Upper lobe of left lung (tissue), 6 donors: ENCODE measurements at regions not wholly inside any gene's neighbourhood (a gene's known extent, or its start where the extent isn't known, plus 50 kb on each side); places are given as distances from the start of the nearest gene placed in this dataset.

Source experiments
- ATAC-seq, 2 donors: fragments of 200-7000 bp; cut with Tn5 transposase; one replicate each; pipeline ENCODE4 v1.9.1; 2022; ENCODE audit warnings: mild to moderate bottlenecking in 2 of 2, moderate library complexity in 2 of 2; ENCODE audit not compliant: low FRiP score in 2 of 2
- DNase-seq, 2 donors: peaks; one replicate each; pipeline ENCODE4 v3.0.0-alpha.2; 2019 to 2020
- H3K27ac ChIP-seq, 4 donors: fragments of 200-600 bp; sonication (generic); one replicate each; pipeline ENCODE4 v1.5.1; 2016 to 2019
- H3K27me3 ChIP-seq, 4 donors: fragments of 200-600 bp; sonication (generic); one replicate each; pipeline ENCODE4 v1.5.1; 2017 to 2019
- H3K36me3 ChIP-seq, 4 donors: fragments of 200-600 bp; sonication (generic); one replicate each; pipeline ENCODE4 v1.5.1; 2016 to 2019
- H3K4me1 ChIP-seq, 4 donors: fragments of 200-600 bp; sonication (generic); one replicate each; pipeline ENCODE4 v1.5.1; 2018 to 2019
- H3K4me3 ChIP-seq, 4 donors: fragments of 200-600 bp; sonication (generic); one replicate each; pipeline ENCODE4 v1.5.1; 2017 to 2019; ENCODE audit warnings: mild to moderate bottlenecking in 2 of 4, moderate library complexity in 1 of 4
- H3K9me3 ChIP-seq, 4 donors: fragments of 200-600 bp; sonication (generic); one replicate each; pipeline ENCODE4 v1.5.1; 2018 to 2019
- EP300 ChIP-seq, 4 donors: sonication (generic); formaldehyde crosslinking; IDR thresholded peaks; one replicate each; pipeline ENCODE4 v1.5.1; 2017; ENCODE audit warnings: antibody characterized with exemption in 4 of 4, control low read depth in 2 of 4
- POLR2A ChIP-seq, 4 donors: fragments of 450-650 bp; IDR thresholded peaks; one replicate each; pipeline ENCODE4 v1.5.1; 2016 to 2017; ENCODE audit warnings: antibody characterized with exemption in 4 of 4, mild to moderate bottlenecking in 2 of 4
- POLR2AphosphoS5 ChIP-seq, 2 donors: sonication (generic); formaldehyde crosslinking; IDR thresholded peaks; one replicate each; pipeline ENCODE4 v1.5.1; 2017; ENCODE audit warnings: antibody characterized with exemption in 2 of 2
- WGBS, 2 donors: methylation state at CpG; one replicate each; pipeline ENCODE4 v1.1.5; 2017 to 2018; 5-methylcytosine and 5-hydroxymethylcytosine counted together
- TF ChIP-seq, protein P1 (sequence below), 6 experiments: fragments of 450-650 bp in 4 of 6; fragments of 200-600 bp in 2 of 6; sonication (generic) in 2 of 6; IDR thresholded peaks; one replicate each; pipeline ENCODE4 v1.5.1; 2016 to 2019; ENCODE audit warnings: antibody characterized with exemption in 6 of 6
- donor health status: DM: no; HTN: no; CAD: no; lungs with moderate emphysema.
- donor health status: DM: no; HTN: yes; CAD: no; lungs with severe emphysema.

DNA sequence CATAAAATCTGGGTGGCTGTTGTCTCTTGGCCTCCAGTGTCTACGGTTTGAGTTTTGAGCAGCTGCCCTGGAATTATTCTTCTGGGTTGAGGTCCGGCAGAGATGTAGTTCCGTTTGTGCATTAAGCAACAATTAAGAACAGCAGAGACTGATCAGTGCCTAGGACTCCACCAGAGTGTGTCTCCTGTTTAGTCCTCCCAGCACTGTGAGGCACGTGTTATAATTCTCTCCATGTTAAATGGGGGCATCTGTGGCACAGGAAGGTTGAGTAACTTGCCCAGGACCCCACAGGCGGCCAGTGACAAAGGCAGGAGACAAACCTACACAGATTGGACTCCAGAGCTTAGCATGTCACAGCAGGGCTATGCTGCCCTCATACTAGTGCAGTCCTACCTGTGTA lies 225.1 kb downstream of the CBLN1 start:
- no peak for ATAC-seq
- TF ChIP-seq POLR2AphosphoS5 (IDR thresholded peaks at IDR 0.05) = no peak
- TF ChIP-seq EP300 (IDR thresholded peaks at IDR 0.05) = no peak
- no peak for TF ChIP-seq POLR2A (IDR thresholded peaks at IDR 0.05)
- TF ChIP-seq, protein P1, sequence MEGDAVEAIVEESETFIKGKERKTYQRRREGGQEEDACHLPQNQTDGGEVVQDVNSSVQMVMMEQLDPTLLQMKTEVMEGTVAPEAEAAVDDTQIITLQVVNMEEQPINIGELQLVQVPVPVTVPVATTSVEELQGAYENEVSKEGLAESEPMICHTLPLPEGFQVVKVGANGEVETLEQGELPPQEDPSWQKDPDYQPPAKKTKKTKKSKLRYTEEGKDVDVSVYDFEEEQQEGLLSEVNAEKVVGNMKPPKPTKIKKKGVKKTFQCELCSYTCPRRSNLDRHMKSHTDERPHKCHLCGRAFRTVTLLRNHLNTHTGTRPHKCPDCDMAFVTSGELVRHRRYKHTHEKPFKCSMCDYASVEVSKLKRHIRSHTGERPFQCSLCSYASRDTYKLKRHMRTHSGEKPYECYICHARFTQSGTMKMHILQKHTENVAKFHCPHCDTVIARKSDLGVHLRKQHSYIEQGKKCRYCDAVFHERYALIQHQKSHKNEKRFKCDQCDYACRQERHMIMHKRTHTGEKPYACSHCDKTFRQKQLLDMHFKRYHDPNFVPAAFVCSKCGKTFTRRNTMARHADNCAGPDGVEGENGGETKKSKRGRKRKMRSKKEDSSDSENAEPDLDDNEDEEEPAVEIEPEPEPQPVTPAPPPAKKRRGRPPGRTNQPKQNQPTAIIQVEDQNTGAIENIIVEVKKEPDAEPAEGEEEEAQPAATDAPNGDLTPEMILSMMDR (IDR thresholded peaks at IDR 0.05) = no peak
- DNase-seq = no peak
- no peaks in the 10 kb centered on the region for H3K4me1 ChIP-seq
- H3K27ac ChIP-seq = no peak overlapping the region
- H3K27me3 ChIP-seq = no peaks in the 10 kb centered on the region
- 84 to 85% methylated on average over 5 of the region's 5 CpGs for WGBS, 2 donors
- H3K9me3 ChIP-seq = no peaks in the 10 kb centered on the region
- no peaks in the 10 kb centered on the region for H3K36me3 ChIP-seq
- H3K4me3 ChIP-seq = no peak overlapping the region

DNA sequence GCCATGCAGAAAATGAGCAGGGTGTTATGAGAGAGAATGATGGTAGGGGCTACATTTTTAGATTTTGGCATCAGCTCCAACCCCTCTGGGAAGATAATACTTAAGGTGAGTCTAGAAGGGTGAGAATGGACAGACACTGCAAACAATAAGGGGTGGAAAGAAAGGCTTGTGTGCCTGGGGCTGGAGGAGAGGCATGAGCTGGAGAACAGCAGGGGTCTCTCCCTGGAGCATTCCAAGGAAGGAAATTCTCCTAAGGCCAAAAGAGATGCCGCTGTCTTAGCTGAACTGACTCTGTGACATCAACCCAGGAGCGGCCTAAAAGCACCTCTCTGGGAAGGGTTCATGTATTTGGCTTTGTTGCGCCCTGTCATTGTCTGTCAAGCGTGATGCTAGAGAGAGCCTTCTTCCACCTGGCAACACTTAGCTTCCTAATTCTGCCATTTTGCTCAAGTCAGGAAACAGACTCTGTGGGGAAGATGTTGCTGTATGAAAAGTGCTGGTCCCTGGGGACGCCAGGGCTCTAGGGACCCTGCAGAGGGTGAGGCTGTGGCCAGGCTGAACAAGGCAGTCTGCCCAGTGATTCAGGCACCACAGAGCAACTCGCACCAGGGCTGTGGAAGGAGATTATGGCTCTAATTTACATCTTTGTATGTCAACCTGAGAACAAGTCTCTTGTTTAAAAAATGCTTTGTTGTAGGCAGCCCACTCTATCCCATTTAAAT lies 225.7 kb downstream of the CBLN1 start:
- no peaks in the 10 kb centered on the region for H3K27me3 ChIP-seq

DNA sequence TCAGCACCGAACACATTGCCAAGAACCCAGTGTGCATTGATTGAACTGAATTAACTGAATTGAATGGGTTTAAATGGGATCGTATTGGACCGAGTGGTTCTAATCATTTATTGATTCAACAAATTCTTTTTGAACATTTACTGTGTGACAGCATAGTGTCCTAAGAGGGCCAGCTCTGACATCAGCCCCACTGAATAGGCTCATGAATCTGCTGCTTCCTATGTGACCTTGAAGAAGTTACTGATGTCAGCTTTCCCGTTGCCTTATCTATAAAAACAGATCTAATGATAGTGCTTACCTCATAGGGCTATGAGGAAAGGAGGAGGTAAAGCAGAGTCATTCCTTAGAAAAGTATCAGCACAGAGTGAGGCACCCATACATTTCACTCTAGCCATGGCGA lies 226.3 kb downstream of the CBLN1 start:
- 74 to 78% methylated on average over 5 of the region's 5 CpGs for WGBS, 2 donors
- no peak overlapping the region for H3K4me3 ChIP-seq
- DNase-seq = no peak
- no peaks in the 10 kb centered on the region for H3K36me3 ChIP-seq
- no peaks in the 10 kb centered on the region for H3K27me3 ChIP-seq
- no peaks in the 10 kb centered on the region for H3K9me3 ChIP-seq
- no peaks in the 10 kb centered on the region for H3K4me1 ChIP-seq
- ATAC-seq = no peak
- no peak overlapping the region for H3K27ac ChIP-seq
- no peak for TF ChIP-seq POLR2A (IDR thresholded peaks at IDR 0.05)
- TF ChIP-seq EP300 (IDR thresholded peaks at IDR 0.05) = no peak
- TF ChIP-seq POLR2AphosphoS5 (IDR thresholded peaks at IDR 0.05) = no peak
- TF ChIP-seq, protein P1 (IDR thresholded peaks at IDR 0.05) = no peak

More for the DNA sequence above, 225.7 kb downstream of the CBLN1 start:
- Histone ChIP-seq H3K9me3 (no peaks in the 10 kb centered on the region), H3K4me3 (no peak overlapping the region), H3K4me1 (no peaks in the 10 kb centered on the region), H3K27ac (no peak overlapping the region), H3K36me3 (no peaks in the 10 kb centered on the region)
- ATAC-seq (no peak), DNase-seq (no peak)
- TF ChIP-seq, protein P1 (IDR thresholded peaks at IDR 0.05) = no peak
- TF ChIP-seq POLR2AphosphoS5 (IDR thresholded peaks at IDR 0.05) (no peak), EP300 (IDR thresholded peaks at IDR 0.05) (no peak), POLR2A (IDR thresholded peaks at IDR 0.05) (no peak)
- WGBS, 2 donors = 64 to 74% methylated on average over 6 of the region's 6 CpGs

DNA sequence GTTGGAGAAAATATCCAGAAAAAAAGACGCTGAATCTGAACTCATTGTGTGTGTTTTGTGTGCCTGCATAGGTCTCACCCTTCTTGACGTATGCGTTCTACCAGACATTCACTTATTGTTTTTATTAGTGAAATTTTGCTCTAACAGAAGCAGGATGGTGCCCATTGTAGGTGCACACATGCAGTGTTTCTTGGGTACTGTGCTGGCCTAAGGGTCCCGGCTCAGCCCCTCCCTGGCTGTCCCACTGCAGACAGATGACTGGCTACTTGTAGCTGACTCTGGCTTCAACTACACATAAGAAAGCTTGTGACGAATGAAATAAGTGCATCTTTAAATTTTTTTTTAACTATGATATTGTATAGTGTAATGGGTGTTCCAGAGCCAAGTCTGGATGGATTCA lies 227.0 kb downstream of the CBLN1 start:
- no peak for ATAC-seq
- H3K9me3 ChIP-seq = no peaks in the 10 kb centered on the region
- no peak overlapping the region for H3K4me3 ChIP-seq
- WGBS, 2 donors = 88% methylated on average over 5 of the region's 5 CpGs
- no peaks in the 10 kb centered on the region for H3K36me3 ChIP-seq
- no peaks in the 10 kb centered on the region for H3K27me3 ChIP-seq
- H3K27ac ChIP-seq = no peak overlapping the region
- TF ChIP-seq POLR2AphosphoS5 (IDR thresholded peaks at IDR 0.05) = no peak
- TF ChIP-seq, protein P1 (IDR thresholded peaks at IDR 0.05) = no peak
- no peak for TF ChIP-seq EP300 (IDR thresholded peaks at IDR 0.05)
- TF ChIP-seq POLR2A (IDR thresholded peaks at IDR 0.05) = no peak
- no peaks in the 10 kb centered on the region for H3K4me1 ChIP-seq
- no peak for DNase-seq

DNA sequence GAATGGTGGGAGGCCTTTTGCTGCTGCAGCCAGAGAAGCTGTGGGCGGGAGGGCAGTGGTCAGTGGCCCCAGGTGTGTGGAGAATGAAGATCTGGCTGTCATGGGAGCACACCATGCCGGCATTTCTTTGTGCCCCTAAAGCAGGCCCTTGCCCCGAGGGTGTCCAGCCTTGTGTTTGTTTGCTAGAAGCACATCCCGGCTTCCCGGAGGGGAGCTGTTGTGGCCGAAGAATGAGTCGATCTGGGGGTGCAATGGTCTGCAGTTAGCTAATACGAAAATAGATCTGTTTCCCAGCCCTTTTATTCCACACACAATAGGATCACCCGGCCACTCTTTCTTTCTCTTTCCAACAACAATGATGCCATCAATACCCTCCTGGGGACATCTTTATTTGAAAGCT lies 228.8 kb downstream of the CBLN1 start:
- no peaks in the 10 kb centered on the region for H3K36me3 ChIP-seq
- no peak for DNase-seq
- 74 to 75% methylated on average over 8 to 9 of the region's 9 CpGs for WGBS, 2 donors
- no peak overlapping the region for H3K27ac ChIP-seq
- TF ChIP-seq POLR2A (IDR thresholded peaks at IDR 0.05) (no peak), EP300 (IDR thresholded peaks at IDR 0.05) (no peak), POLR2AphosphoS5 (IDR thresholded peaks at IDR 0.05) (no peak)
- TF ChIP-seq, protein P1 (IDR thresholded peaks at IDR 0.05) = no peak
- H3K4me3 ChIP-seq = no peak overlapping the region
- H3K27me3 ChIP-seq = no peaks in the 10 kb centered on the region
- no peaks in the 10 kb centered on the region for H3K9me3 ChIP-seq
- no peaks in the 10 kb centered on the region for H3K4me1 ChIP-seq
- no peak for ATAC-seq
